GM18907 (cell line): ENCODE measurements at regions not wholly inside any gene's neighbourhood (a gene's known extent, or its start where the extent isn't known, plus 50 kb on each side); places are given as distances from the start of the nearest gene placed in this dataset.
"Not testable (repeated sequence)": the region's sequence is repeated elsewhere in the genome, so short reads cannot be mapped to it uniquely, and the experiment has no call there.

Experiments
- ATAC-seq: cut with Tn5 transposase; IDR thresholded peaks from one replicate; pipeline ENCODE4 v1.9.1; 2021; ENCODE audit warnings: mild to moderate bottlenecking, moderate library complexity; ENCODE audit not compliant: unreplicated experiment

DNA sequence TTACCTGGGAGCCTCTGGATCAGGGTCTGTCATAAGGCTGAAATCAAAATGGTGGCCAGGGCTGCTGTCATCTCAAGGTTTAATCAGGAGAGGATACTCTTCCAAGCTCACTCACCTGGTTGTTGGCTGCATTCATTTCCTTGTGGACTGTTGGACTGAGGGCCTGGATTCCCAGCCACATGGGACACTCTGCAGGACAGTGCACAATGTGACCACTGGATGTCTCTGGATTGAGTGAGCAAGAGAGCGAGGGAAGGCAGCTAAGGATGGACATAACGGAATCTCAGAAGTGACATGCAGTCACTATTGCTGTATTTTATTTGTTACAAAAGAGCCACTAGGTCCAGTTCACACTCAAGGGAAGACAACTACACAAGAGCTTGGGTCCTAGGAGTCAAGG is 229.1 kb downstream of the S1PR1 start:
- no peak for ATAC-seq

DNA sequence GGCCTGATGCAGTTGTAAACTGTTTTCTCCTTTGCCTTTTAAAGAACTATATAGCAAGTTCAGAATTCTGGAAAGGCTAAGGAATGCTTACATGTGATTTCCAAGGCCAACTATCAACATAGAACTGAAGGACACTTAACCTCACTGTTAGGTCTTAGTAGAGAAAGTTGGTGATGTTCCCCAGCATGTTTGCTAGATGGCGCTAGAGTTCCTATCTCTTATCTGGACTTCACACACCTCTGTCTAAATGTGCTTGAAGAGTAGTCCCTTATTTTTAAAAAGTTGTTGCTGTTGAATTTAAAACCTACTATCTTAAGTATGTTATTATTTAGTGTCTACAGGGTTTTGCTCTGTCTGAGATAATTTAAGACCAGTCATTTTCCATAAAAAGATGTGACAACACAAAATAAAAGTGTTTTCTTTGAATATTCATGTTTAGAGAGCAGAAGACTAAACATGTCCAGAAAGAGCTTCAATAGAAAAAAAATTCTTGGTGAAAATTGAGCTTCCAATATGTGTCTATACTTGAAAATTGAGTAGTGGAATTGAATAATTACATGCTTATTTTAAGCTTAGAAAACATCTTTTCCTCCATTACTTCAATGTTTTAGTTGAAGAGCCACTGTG is 237.3 kb downstream of the S1PR1 start:
- peak; percentile 45 for ATAC-seq

DNA sequence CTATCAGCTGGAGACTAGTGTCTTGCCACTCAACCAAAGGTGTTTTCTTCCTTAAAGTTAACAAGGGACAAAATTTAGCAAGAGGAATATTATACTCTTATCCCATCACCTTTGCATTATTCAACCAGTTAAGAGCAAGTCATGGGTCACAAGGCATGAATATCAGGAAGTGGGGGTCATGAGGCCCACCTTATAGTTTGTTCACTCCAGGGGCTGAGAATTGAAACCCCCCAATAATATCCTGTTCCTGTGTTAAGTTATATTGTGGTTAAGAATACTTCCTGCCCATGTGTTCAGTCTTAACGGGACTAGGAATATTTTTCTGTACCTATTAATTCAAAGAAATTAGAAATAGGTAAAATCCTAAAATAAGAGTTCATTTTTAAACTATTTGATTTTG is 239.7 kb downstream of the S1PR1 start:
- ATAC-seq: no peak

DNA sequence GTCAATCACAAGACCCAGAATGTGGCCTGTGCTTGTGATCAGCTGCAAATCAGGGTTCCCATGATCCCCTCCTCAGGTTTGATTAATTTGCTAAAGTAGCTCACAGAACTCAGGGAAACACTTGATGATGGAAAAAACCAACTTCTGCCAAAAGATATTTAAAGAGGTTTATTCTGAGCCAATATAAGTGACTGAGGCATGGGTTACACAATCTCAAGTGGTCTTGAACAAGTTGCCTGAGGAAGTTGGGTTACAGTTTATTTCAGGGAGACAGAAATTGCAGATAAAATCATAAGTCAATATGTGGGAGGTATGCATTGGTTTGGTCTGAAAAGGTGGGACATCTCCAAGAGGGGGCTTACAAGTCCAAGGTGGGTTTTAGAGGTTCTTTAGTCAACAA is 243.1 kb downstream of the S1PR1 start:
- ATAC-seq: no peak

DNA sequence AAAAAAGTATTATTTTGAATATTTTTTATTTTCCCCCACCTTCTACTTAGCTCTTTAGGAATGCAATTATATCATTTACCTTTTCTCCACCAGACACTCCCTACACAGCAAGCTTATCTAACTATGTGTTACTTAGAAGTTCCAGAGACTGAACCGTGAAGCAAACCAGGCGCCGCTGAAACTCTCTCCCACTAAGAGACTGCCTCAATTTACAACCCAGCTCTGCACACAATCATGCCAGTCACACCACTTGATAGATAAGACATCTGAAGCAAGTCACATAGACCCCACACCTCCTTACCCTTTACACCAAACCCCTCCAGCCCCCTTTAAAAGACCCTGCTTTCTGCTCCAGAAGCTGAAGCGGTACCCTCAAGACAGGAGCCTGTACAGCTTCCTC is 245.5 kb downstream of the S1PR1 start:
- ATAC-seq: no peak

DNA sequence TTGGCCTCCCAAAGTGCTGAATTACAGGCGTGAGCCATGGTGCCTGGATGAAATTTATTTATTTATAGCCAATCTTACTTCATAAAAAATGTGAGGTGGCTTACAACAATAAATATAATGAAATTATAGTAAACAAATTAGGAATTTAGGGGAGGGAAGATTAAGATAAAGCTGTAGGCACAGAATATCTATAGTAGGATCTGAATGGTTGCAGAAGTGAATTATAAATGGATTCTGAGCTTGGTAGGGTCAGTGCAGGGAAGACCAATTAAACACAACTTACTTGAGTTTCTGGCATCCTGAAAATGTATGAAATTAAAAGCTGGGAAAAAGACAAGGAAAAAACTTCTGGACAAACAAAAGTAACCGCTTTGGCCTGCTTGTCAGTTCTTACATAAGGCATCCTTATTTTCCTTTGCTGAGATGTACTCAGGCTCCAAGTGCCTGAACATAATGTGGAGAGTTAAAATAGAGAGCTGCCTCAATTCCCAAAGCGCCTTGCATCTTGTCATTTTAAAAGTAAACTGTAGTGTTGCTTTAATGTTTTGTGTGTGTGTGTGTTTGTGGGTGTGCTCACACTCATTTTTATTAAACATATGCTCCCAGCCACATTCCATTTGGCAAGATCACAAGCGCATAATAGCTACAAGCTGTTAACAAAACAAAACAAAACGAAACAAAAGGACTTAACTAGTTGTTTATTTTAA is 247.3 kb downstream of the S1PR1 start:
- no peak for ATAC-seq

DNA sequence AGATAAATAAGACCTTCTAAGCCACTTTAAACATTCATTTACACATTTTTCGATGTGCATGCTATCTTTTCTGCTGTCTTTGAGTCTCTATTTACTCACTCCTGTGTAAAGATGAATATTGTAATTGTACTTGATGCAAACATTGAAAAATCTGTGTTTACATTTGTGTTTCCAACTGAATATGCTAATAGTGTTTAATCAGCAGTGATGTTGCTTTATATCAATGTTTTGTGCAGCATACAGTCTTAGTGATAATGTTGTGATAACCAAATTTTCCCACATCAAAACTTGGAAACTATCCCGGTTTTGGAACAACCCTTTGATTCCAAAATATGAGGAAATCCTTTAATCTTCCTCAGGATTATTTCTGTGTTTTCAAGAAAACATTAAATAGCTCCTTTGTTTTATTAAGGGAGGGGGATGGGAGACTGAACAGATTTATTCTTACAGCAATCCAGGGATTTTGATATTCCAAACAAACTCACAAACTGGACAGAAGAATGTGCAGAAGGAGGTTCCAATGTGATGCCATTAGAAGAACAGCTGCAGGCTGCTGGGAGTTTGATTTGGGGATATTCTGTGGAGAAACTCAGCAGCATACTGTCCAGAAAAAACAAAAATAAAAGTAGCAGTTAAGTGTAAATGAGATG is 248.0 kb downstream of the S1PR1 start:
- ATAC-seq: no peak

DNA sequence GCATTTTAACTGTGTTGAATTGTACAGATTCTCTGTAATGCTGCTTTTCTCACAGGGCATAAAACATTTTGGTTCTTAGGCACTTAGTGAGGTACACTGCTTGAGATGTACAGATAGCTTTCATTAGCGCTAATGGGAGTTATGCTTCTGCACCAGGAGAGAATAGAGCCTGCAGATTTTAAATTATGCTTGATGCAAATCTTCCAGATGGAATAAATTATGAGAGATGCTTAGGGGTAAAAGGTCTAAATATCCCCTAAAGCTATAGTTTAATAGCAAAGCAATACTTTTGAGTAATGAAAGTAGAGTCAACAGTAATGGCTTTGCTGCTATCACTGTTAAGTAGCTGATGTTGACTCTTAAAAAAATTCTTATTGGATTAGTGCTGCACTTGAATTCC is 248.9 kb downstream of the S1PR1 start:
- ATAC-seq: no peak

DNA sequence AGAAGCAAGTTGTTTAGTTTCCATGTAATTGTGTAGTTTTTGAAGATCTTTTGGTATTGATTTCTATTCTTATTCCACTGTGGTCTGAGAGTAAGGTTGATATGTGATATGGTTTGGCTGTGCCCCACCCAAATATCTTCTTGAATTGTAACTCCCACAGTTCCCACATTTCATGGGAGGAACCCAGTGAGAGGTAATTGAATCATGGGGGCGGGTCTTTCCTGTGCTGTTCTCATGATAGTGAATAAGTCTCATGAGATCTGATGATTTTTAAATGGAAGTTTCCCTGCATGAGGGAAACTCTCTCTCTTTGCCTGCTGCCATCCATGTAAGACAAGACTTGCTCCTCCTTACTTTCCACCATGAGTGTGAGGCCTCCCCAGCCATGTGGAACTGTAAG is 255.3 kb downstream of the S1PR1 start:
- ATAC-seq: not testable (repeated sequence)

DNA sequence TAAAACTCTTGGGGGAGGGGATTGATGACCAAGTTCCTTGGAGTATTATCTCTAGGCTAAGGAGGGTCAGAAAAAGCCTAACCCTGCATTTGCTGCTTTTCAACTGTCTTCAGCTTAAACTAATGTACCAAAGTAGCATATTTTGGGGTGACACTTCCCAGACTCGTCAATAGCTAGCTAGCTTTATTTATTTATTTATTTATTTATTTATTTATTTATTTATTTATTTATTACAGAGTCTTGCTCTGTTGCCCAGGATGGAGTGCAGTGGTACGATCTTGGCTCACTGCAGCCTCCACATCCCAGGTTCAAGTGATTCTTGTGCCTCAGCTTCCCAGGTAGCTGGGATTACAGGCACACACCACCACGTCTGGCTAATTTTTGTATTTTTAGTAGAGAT is 257.1 kb downstream of the S1PR1 start:
- not testable (repeated sequence) for ATAC-seq

DNA sequence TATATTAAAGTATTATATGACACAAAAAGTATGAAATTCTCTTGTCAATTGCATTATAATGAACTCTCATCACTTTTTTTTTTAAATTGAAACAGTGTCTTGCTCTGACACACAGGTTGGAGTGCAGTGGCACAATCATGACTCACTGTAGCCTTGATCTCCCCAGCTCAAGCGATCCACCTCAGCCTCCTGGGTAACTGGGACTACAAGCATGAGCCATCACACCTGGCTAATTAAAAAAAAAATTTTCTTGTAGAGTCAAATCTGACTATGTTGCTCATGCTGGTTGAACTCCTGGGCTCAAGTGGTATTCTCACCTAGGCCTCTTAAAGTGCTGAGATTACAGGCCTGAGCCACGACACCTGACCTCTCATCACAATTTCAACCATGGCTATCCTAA is 259.3 kb downstream of the S1PR1 start:
- ATAC-seq: no peak

DNA sequence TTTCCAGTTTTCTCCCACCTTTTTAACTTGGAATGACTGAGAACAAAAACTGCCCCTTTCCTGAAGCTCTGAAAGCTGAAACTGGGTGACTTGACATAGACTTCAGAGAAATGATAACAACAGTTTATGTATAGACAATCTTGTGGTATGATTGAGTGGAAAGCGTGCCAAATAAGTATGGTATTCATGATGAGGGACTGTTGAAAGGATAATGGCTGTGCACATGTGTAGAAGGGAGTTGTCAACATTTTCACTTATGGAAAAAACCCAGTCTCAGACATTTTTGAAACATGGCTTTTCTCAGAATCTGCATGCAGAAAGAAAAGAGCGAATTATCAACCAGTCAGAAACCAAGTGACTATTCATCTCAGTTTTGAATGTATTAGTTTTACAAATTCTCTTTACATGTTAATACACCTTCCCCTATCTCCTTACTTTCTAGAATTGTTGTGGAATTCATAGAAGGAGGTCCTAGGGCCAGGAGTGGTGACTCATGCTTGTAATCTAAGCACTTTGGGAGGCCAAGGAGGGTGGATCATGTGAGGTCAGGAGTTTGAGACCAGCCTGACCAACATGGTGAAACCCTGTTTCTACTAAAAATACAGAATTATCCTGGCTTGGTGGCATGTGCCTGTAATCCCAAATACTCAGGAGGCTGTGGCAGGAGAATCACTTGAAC is 261.2 kb downstream of the S1PR1 start:
- ATAC-seq: no peak

DNA sequence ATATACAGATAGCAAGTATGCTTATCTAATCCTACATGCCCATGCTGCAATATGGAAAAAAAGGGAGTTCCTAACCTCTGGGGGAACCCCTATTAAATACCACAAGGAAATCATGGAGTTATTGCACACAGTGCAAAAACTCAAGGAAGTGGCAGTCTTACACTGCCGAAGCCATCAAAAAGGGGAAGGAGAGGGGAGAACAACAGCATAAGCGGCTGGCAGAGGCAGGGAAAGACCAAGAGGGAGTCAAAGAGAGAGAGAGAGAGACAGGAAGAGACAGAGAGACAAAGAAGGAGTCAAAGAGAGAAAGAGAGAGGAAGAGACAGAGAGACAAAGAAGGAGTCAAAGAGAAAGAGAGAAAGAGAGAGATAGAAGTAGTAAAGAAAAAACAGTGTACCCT is 267.3 kb downstream of the S1PR1 start:
- not testable (repeated sequence) for ATAC-seq

DNA sequence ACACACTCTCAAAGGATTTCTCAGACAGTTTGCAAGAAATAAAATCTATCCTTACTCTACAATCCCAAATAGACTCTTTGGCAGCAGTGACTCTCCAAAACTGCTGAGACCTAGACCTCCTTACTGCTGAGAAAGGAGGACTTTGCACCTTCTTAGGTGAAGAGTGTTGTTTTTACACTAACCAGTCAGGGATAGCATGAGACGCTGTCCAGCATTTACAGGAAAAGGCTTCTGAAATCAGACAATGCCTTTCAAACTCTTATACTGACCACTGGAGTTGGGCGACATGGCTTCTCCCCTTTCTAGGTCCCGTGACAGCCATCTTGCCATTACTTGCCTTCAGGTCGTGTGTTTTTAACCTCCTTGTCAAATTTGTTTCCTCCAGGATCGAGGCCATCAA is 268.4 kb downstream of the S1PR1 start:
- ATAC-seq: not testable (repeated sequence)

DNA sequence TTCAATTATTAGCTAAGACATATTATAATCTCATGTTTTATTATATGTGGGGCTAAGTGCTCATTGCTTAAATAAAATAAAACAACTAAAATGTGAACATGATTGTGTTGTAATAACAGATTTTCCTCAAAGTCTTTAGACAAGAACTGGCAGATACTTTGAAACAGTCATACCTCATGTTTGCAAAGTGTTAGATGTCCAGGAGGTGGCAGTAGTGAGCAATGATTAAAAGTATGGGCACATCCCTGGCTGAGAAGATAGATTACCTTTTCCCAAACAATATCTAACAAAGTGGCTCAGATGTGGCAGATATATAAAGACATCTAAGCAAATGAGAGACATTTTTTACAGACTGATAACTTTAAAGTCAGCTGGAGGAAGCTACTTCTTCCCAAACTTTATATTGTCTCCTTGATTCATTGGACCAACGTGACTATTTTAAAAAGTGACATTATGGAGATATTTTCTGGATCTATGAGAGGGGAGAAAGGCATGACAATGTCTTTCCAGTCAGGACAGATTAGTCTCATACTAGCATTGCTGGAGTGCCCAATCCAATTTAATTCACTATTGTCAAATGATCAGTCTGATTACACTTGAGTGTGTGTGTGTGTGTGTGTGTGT is 269.8 kb downstream of the S1PR1 start:
- ATAC-seq: peak; percentile 75

DNA sequence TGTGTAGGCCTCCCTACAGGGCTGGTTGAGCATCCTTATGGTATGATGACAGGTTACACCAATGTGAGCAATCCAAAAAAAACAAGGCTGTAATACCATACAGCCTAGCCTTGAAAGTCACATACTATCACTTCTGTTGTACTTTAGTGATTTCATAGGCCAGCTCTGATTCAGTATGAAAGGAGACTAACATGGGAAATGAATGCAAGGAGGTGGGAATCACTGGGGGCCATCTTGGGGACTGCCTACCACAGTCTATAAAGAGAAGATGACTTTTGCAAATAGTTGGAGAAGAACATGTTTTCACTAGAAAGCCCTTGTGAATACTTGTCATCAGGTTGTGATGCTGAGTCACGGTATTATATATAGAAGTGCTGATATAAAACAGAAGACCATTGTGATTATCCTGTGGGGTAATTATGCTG is 270.7 kb downstream of the S1PR1 start:
- ATAC-seq: no peak

DNA sequence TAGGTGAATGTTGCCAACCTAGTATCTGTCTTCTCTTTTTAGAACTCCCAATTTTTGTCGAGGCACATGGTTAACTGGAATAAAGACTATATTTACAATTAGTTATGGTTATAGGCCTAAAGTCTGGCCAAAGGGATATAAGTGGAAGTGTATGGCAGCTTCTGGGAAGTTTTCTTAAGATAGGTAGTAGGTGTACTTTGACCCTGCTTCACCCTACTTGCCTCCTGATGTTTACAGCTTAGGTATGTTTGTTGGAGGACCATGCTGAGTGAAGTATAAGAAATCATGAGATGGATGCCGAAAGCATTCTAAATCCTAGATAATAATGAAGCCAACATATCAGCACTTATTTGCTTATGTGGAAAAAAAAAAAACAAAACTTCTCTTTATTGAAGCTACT is 272.1 kb downstream of the S1PR1 start:
- no peak for ATAC-seq

DNA sequence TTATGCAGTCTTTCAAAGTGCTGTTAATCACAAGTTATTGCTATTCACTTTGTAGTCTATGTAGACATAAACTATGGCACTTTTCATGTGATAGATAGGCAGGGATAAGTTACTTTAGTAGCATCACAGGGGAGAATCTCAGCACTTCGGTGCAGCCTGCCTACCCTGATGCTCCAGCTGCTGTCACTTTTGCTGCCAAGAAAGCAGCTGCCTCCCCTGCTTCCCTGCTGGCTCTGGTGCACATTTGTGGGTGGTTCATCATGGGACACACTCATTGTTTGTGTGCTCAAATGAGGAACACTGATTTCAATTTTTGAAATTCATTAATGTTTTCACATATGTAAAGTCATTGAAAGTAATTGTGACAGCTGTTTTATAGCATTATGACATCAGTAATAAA is 272.6 kb downstream of the S1PR1 start:
- no peak for ATAC-seq

DNA sequence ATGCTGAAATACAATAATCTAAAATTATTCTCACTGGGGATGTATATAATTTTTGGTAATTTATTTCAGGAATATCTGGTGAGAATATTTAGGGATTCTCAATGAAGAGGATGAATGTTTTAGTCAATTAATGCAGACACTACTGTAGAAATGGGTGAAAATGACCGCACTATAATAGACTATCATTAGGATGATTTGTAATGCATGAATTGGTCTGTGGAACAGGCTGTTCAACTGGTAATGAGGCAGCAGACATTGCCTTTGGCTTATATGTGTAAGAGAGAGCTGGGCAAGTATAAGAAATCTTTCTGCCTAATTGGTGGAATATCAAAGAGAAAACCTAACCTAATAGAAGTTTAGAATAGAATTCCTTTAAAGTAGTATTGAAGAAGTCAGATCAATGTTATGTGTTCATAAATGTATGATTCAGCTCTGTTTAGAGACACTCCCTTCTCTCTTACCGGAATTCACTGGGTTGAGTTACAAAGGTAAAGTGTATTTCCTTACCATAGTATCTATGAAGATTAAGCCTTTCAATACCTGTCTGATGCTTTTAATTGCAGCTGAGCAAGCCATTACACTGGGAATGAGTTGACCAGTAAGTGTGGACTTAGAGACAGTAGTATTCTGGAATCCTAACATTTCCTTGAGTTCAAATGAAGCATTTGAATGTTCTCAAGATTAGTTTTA is 274.5 kb downstream of the S1PR1 start:
- no peak for ATAC-seq

DNA sequence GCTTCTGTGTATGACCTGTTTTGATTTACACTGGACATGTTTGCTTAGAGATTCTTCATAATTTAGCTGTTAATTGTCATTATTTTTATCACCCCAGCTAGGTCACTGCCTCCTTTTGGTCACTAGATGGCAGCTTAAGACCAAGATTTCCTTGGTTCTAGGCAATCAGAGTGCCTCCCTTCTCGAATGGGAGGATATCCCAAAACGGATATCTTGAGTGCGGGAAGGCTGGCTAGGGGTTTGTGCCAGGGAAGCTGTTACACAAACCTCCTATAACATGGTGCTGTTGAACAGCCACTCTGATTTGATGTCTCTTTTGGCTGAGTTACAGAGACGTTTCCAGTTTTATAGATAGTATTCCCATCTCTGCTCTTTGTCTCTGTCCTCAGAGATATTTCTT is 283.5 kb downstream of the S1PR1 start:
- ATAC-seq: peak; percentile 93

DNA sequence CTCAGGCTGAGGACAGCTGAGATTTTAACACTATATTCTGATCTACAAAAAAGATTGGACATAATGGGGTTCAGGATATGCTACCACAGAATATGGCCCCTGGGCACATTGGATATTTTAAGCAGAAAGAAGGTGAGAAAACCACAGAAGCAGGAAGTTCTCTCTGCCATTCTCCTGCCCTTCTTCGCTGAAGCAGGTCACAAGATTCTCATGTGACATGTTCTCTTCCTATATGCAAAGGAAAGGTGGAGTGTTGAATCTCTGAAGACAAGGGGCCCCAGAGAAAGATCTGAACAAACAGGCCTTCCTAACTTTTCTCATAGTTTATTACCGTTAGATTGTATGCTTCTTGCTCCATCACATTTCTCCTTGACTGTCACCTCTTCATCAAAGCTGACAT is 285.7 kb downstream of the S1PR1 start:
- peak; percentile 39 for ATAC-seq
